IPS-20b (cell line): ENCODE measurements at regions not wholly inside any gene's neighbourhood (a gene's known extent, or its start where the extent isn't known, plus 50 kb on each side); places are given as distances from the start of the nearest gene placed in this dataset.

ENCODE experiments used
- H3K27ac ChIP-seq: one replicate; pipeline ENCODE4 v1.5.1; 2013; ENCODE audit warnings: low read length
- H3K27me3 ChIP-seq: 2 replicates; pipeline ENCODE4 v1.6.1; 2013; ENCODE audit warnings: mild to moderate bottlenecking, low read length, inconsistent platforms; ENCODE audit not compliant: insufficient read depth
- H3K36me3 ChIP-seq: 2 replicates; pipeline ENCODE4 v1.6.1; 2013; ENCODE audit warnings: low read depth, mild to moderate bottlenecking, inconsistent platforms, low read length, moderate library complexity; ENCODE audit not compliant: insufficient read depth
- H3K4me1 ChIP-seq: 2 replicates; pipeline ENCODE4 v1.6.1; 2013; ENCODE audit warnings: mild to moderate bottlenecking, control low read depth, inconsistent platforms, low read length, moderate library complexity; ENCODE audit not compliant: insufficient read depth
- H3K4me3 ChIP-seq: 2 replicates; pipeline ENCODE4 v1.5.1; 2013; ENCODE audit warnings: mild to moderate bottlenecking, low read length, inconsistent platforms
- H3K9ac ChIP-seq: 2 replicates; pipeline ENCODE4 v1.6.1; 2013; ENCODE audit warnings: low read depth, mild to moderate bottlenecking, inconsistent platforms, low read length, moderate library complexity
- H3K9me3 ChIP-seq: 2 replicates; pipeline ENCODE4 v1.6.1; 2013; ENCODE audit warnings: mild to moderate bottlenecking, low read depth, low read length, inconsistent platforms; ENCODE audit not compliant: insufficient read depth

DNA sequence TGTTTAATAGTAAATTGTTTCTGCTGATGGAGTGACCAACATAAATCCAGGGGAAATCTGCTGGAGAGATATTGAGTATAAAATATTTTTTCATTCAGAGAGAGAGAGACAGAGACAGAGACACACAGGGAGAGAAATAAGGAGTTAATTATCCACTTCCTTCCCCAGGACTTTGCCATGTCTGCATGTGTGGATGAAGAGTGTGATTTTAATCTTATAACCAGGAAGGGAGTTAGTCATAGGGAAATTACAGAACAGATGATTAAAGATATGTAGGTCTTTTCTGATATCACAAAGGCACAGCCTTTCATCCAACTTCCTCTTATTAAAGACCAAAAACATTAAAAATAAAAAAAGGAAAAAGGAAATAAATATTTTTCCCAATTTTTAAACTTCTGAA, 526.3 kb downstream of the SPRY1 start:
- no peaks in the 10 kb centered on the region for H3K9me3 ChIP-seq
- H3K9ac ChIP-seq = no peak overlapping the region
- H3K4me3 ChIP-seq = no peak overlapping the region
- H3K36me3 ChIP-seq = no peaks in the 10 kb centered on the region
- H3K4me1 ChIP-seq = peaks cover 4% of the 10 kb centered on the region; the same call in 1 of the 2 replicates
- no peak overlapping the region for H3K27ac ChIP-seq
- no peaks in the 10 kb centered on the region for H3K27me3 ChIP-seq

GRCh38 chr4:123924536-123924935, 527.9 kb downstream of the SPRY1 start:
- Histone ChIP-seq H3K9me3 (no peaks in the 10 kb centered on the region), H3K27ac (no peak overlapping the region), H3K27me3 (no peaks in the 10 kb centered on the region), H3K4me1 (peaks cover 10% of the 10 kb centered on the region; the same call in 1 of the 2 replicates), H3K36me3 (no peaks in the 10 kb centered on the region), H3K9ac (no peak overlapping the region), H3K4me3 (no peak overlapping the region)

DNA sequence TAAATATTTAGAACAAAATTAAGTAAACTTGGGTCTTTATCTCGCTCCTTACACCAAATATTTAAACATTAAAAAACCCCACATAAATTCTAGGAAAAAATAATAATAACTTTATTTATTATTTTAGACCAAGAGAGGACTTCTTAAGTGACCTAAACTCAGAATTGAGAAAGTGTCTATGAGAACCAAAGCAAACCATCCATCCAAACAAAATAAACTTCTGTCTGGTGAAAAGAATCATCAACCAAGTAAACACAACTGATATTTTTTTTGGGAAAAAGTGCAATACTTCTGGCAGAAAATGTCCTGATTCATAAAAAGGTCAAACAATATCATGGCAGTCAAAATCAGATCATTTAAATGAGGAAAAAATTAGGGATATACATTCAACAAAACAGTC, 533.0 kb downstream of the SPRY1 start:
- H3K9me3 ChIP-seq = no peaks in the 10 kb centered on the region
- no peaks in the 10 kb centered on the region for H3K27me3 ChIP-seq
- H3K36me3 ChIP-seq = no peaks in the 10 kb centered on the region
- H3K27ac ChIP-seq = no peak overlapping the region
- no peak overlapping the region for H3K4me3 ChIP-seq
- peaks cover 10% of the 10 kb centered on the region; the same call in 1 of the 2 replicates for H3K4me1 ChIP-seq
- H3K9ac ChIP-seq = no peak overlapping the region

DNA sequence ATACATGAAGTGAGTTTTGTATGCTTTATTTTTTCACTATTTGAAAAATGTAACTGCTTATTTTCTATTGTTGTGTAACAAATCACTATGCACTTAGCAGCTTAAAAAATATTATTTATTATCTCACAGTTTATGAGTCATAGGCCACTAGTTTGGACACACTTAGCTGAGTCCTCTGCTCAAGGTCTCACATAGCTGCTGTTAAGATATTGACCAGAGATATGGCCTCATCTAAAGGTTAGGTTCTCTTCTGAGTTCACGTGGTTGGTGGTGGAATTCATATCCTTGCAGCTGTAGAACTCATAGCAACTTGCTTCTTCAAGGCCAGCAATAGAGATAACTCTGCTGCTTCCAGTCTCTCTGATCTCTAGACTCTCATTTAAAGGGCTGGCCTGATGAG, 534.4 kb downstream of the SPRY1 start:
- no peaks in the 10 kb centered on the region for H3K27me3 ChIP-seq
- H3K4me1 ChIP-seq = peaks cover 10% of the 10 kb centered on the region; the same call in 1 of the 2 replicates
- H3K36me3 ChIP-seq = no peaks in the 10 kb centered on the region
- no peaks in the 10 kb centered on the region for H3K9me3 ChIP-seq
- no peak overlapping the region for H3K4me3 ChIP-seq
- no peak overlapping the region for H3K9ac ChIP-seq
- H3K27ac ChIP-seq = no peak overlapping the region

- no peaks in the 10 kb centered on the region for H3K4me1 ChIP-seq
- no peaks in the 10 kb centered on the region for H3K27me3 ChIP-seq
- H3K9me3 ChIP-seq = no peaks in the 10 kb centered on the region
- H3K36me3 ChIP-seq = no peaks in the 10 kb centered on the region
- H3K9ac ChIP-seq = no peak overlapping the region
- H3K4me3 ChIP-seq = no peak overlapping the region
- no peak overlapping the region for H3K27ac ChIP-seq
Observed at GRCh38 chr4:123934096-123934495, 537.5 kb downstream of the SPRY1 start.

GRCh38 chr4:123936621-123937043, 540.0 kb downstream of the SPRY1 start:
- H3K4me1 ChIP-seq = no peaks in the 10 kb centered on the region
- H3K27me3 ChIP-seq = no peaks in the 10 kb centered on the region
- H3K36me3 ChIP-seq = no peaks in the 10 kb centered on the region
- H3K9me3 ChIP-seq = no peaks in the 10 kb centered on the region
- no peak overlapping the region for H3K27ac ChIP-seq
- H3K9ac ChIP-seq = no peak overlapping the region
- H3K4me3 ChIP-seq = no peak overlapping the region

DNA sequence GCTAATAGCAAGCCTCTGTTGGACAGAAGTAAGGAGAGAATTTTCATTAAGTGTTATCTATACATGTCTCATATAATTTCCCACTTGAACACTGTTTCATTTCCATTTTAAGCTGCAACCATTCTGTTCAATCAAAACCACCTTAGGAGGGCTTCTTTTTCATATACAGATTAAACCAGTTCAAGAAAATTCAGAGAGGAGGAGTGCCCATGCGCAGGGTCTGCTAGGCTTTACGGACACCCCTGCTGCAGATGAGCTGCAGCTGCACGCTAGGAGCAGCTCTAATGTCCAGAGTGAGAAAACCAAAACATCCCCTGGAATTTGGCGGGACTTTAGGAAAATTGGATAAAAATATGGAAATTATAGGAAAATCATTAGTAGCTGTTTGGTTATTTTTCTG, 541.0 kb downstream of the SPRY1 start:
- Histone ChIP-seq H3K4me1 (no peaks in the 10 kb centered on the region), H3K27ac (no peak overlapping the region), H3K4me3 (no peak overlapping the region), H3K9ac (no peak overlapping the region), H3K9me3 (no peaks in the 10 kb centered on the region), H3K27me3 (no peaks in the 10 kb centered on the region), H3K36me3 (no peaks in the 10 kb centered on the region)

- Histone ChIP-seq H3K4me1 (no peaks in the 10 kb centered on the region), H3K36me3 (no peaks in the 10 kb centered on the region), H3K27me3 (no peaks in the 10 kb centered on the region), H3K4me3 (no peak overlapping the region), H3K27ac (no peak overlapping the region), H3K9me3 (no peaks in the 10 kb centered on the region), H3K9ac (no peak overlapping the region)
Observed at GRCh38 chr4:123939621-123940020, 543.0 kb downstream of the SPRY1 start.

- Histone ChIP-seq H3K27ac (no peak overlapping the region), H3K4me3 (no peak overlapping the region), H3K27me3 (no peaks in the 10 kb centered on the region), H3K9me3 (no peaks in the 10 kb centered on the region), H3K4me1 (no peaks in the 10 kb centered on the region), H3K36me3 (no peaks in the 10 kb centered on the region), H3K9ac (no peak overlapping the region)
Observed at GRCh38 chr4:123940604-123941003, 544.0 kb downstream of the SPRY1 start.

DNA sequence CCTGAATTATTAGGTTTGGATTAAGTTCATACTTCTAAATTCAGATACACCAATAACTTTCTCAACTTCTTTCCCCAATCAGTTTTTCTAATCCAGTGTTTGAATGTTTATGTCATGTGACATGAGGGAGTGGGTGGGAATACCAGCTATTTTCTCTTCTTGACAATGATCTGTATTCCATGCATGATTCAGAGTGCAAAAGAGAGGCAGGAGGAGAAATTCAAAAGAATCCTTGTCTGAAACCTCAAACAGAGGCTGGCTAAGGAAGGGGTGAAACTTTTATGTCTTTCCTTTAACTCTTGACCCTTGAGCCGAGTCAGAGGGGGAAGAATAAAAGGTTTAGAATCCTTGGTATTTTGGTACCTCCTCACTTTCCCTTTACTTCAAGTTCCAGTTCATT, 544.7 kb downstream of the SPRY1 start:
- no peak overlapping the region for H3K27ac ChIP-seq
- H3K9me3 ChIP-seq = no peaks in the 10 kb centered on the region
- no peaks in the 10 kb centered on the region for H3K4me1 ChIP-seq
- H3K36me3 ChIP-seq = no peaks in the 10 kb centered on the region
- no peak overlapping the region for H3K9ac ChIP-seq
- no peak overlapping the region for H3K4me3 ChIP-seq
- H3K27me3 ChIP-seq = no peaks in the 10 kb centered on the region

- Histone ChIP-seq H3K9me3 (no peaks in the 10 kb centered on the region), H3K9ac (no peak overlapping the region), H3K27me3 (no peaks in the 10 kb centered on the region), H3K27ac (no peak overlapping the region), H3K36me3 (no peaks in the 10 kb centered on the region), H3K4me3 (no peak overlapping the region), H3K4me1 (no peaks in the 10 kb centered on the region)
Observed at GRCh38 chr4:123943976-123944375, 547.4 kb downstream of the SPRY1 start.

GRCh38 chr4:123945301-123945700, 548.7 kb downstream of the SPRY1 start:
- H3K9me3 ChIP-seq = no peaks in the 10 kb centered on the region
- no peak overlapping the region for H3K4me3 ChIP-seq
- H3K36me3 ChIP-seq = no peaks in the 10 kb centered on the region
- no peaks in the 10 kb centered on the region for H3K27me3 ChIP-seq
- no peaks in the 10 kb centered on the region for H3K4me1 ChIP-seq
- H3K9ac ChIP-seq = no peak overlapping the region
- no peak overlapping the region for H3K27ac ChIP-seq

DNA sequence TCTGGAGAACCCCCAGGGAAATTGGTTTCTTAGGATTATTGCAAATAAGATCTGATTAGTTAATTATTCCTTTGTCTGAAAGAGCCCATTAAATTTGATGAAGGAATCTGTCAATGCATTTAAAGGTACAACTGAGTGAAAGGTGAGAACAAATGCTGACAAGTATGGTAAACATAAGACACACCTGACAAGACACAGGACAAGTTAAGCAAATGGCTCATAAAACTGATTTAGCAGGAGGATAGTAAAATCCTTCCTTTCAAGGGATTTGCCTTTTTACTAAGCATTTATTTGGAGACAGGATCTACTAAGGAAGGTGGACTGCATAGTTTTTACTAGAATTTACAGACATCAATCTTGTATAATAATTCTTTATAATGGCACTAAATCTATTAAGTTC, 553.9 kb downstream of the SPRY1 start:
- Histone ChIP-seq H3K27ac (no peak overlapping the region), H3K9me3 (no peaks in the 10 kb centered on the region; the same call in 1 of the 2 replicates), H3K36me3 (no peaks in the 10 kb centered on the region), H3K4me3 (no peak overlapping the region), H3K27me3 (no peaks in the 10 kb centered on the region), H3K9ac (no peak overlapping the region), H3K4me1 (peaks cover 12% of the 10 kb centered on the region; the same call in 1 of the 2 replicates)
